Endothelial cell of umbilical vein (primary cell): ENCODE measurements at regions not wholly inside any gene's neighbourhood (a gene's known extent, or its start where the extent isn't known, plus 50 kb on each side); places are given as distances from the start of the nearest gene placed in this dataset.

Experiments
- CTCF ChIP-seq, 2 donors: IDR thresholded peaks; 1 replicate in 1 of 2; 2 replicates in 1 of 2; pipeline ENCODE4 v1.5.1; 2011; ENCODE audit warnings: low read length in 2 of 2, mild to moderate bottlenecking in 2 of 2, moderate library complexity in 2 of 2, control low read depth in 1 of 2, inconsistent platforms in 1 of 2, low read depth in 1 of 2; ENCODE audit not compliant: insufficient read depth in 1 of 2; ENCODE audit errors: extremely low read depth in 1 of 2
- EZH2 ChIP-seq: IDR thresholded peaks from 2 replicates; pipeline ENCODE4 v1.6.1; 2012; ENCODE audit warnings: borderline replicate concordance, low read depth, mild to moderate bottlenecking, moderate library complexity, low read length, inconsistent platforms; ENCODE audit not compliant: severe bottlenecking
- FOS ChIP-seq: IDR thresholded peaks from 2 replicates; pipeline ENCODE4 v1.6.1; 2011; ENCODE audit warnings: mild to moderate bottlenecking, low read length, moderate library complexity, borderline replicate concordance; ENCODE audit not compliant: insufficient read depth
- POLR2A ChIP-seq: IDR thresholded peaks from 2 replicates; pipeline ENCODE4 v1.6.1; 2012; ENCODE audit warnings: low read depth, mild to moderate bottlenecking, control low read depth, low read length
- POLR2AphosphoS5 ChIP-seq: IDR thresholded peaks from 2 replicates; pipeline ENCODE4 v1.6.1; 2012; ENCODE audit warnings: low read depth, mild to moderate bottlenecking, control low read depth, low read length, moderate library complexity; ENCODE audit not compliant: insufficient read depth

- TF ChIP-seq CTCF (IDR thresholded peaks at IDR 0.05; ENCODE audit: extremely low read depth in 1 of 2, insufficient read depth in 1 of 2, low read depth in 1 of 2, low read length in 2 of 2) (no peak), POLR2A (no peak), POLR2AphosphoS5 (no peak), FOS (no peak), EZH2 (no peak)
Measured at GRCh38 chr18:55031979-55032378, 72.7 kb upstream of the CCDC68 start.
